ENCODE measurements at regions not wholly inside any gene's neighbourhood (a gene's known extent, or its start where the extent isn't known, plus 50 kb on each side); places are given as distances from the start of the nearest gene placed in this dataset.

GRCh38 chr16:87240211-87241136 lies 76.7 kb downstream of the C16orf95 start:
- no peak overlapping the region for H3K4me3 ChIP-seq (ENCODE audit: low read depth, low read length)
- TF ChIP-seq CTCF (IDR thresholded peaks at IDR 0.05; ENCODE audit: insufficient read depth, low read depth, low read length, missing control alignments), result no peak
- DNase-seq (ENCODE audit: low read depth), result no peak

DNA sequence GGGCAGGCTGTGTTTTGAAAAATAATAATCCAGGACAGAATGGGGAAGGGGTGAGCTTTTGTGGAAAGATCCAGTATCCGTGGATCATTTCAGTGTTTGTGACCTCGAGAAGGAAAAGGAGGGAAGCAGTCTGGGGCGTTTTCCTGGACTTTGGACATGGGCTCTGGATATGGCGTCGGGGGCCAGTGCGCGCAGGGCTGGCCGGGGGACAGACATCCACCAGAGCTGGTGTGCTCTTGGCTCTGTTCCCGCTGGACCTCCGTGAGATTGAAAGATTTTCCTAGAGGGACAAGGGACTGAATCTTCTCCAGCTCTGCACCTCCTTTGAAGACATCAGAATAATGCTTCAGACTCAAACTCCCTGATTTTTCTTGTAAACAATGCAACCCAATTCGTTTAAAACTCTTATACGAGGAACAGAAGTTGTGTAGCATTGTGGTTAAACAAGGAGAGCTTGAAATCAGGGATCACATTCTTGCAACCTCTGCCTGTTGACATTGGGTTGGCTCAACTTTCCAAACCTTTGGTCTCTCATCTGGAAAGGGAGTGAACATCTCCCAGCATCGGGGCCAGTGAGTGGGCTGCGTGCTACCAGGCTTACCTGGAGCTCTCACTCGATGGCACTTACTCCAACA lies 75.9 kb downstream of the C16orf95 start:
- no peak overlapping the region for H3K4me3 ChIP-seq (ENCODE audit: low read depth, low read length)
- DNase-seq (ENCODE audit: low read depth), result no peak
- no peak for TF ChIP-seq CTCF (IDR thresholded peaks at IDR 0.05; ENCODE audit: insufficient read depth, low read depth, low read length, missing control alignments)

- TF ChIP-seq CTCF (IDR thresholded peaks at IDR 0.05; ENCODE audit: insufficient read depth, low read depth, low read length, missing control alignments), result no peak
- no peak for DNase-seq (ENCODE audit: low read depth)
- H3K4me3 ChIP-seq (ENCODE audit: low read depth, low read length), result no peak overlapping the region
Measured at GRCh38 chr16:87243478-87243877, 73.7 kb downstream of the C16orf95 start.

DNA sequence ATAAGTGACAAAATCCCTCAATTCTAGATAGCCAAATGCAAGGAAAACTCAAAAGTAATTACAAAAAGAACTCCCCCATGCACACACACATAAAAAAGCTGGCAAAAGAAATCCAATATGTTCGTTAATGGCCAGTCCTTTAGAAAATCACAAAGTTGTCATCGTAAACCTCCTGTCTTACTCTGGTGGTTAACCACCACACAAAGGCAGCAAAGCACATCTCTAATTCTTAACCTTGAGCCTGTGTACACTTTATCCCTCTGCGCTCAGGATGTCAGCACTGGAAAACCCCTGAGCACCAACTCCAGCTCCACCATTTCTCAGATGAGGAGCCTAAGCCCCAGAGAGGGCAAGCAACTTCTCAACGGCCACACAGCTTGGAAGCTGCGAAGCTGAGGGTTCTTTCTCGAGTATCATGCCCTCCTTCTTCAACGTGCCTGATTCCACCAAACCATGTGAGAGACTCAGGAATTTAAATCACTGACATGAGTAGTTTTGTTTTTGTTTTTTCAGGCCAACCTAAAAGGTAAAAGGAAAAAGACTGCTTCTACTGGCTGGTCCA lies 72.5 kb downstream of the C16orf95 start:
- H3K4me3 ChIP-seq (ENCODE audit: low read depth, low read length), result no peak overlapping the region
- DNase-seq (ENCODE audit: low read depth), result no peak
- TF ChIP-seq CTCF (IDR thresholded peaks at IDR 0.05; ENCODE audit: insufficient read depth, low read depth, low read length, missing control alignments), result no peak

GRCh38 chr16:87245511-87245910 lies 71.7 kb downstream of the C16orf95 start:
- no peak overlapping the region for H3K4me3 ChIP-seq (ENCODE audit: low read depth, low read length)
- no peak for TF ChIP-seq CTCF (IDR thresholded peaks at IDR 0.05; ENCODE audit: insufficient read depth, low read depth, low read length, missing control alignments)
- no peak for DNase-seq (ENCODE audit: low read depth)

DNA sequence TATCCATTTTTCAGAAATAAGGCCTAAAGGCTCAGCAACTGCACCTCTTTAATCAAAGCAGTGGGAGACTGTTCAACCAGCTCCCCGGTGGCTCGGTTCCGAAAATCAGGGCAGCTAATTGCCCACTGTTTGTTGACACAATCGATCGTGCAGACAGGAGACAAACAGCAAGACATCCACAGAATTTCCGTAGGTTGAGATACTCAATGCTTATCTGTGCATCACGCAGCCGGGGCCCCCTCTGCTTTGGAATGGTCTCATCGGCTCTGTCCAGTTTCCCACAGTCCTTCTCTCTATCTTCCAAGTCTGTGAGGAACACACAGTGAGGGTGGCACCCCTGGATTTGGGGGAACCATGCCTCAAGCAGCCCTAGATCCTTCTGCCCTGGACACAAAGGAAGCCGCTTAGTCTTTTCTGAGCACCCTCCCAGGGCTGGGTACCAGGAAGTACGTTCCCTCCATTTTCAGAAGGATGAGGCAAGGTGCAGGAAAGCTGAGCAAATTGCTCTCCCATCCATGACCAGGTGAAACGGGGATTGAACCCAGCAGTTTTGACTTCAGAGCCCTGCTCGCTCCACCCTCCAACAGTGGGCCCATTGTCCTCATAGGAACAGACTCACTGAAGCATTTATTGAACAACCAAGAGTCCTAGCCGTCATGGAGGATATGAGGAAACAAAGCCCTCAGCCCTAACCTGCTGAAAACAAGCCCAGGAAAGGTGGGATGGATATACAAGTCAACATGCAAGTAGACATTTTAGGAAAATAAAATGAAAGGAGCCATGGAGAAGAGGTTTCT lies 70.7 kb downstream of the C16orf95 start:
- no peak for TF ChIP-seq CTCF (IDR thresholded peaks at IDR 0.05; ENCODE audit: insufficient read depth, low read depth, low read length, missing control alignments)
- H3K4me3 ChIP-seq (ENCODE audit: low read depth, low read length), result no peak overlapping the region
- DNase-seq (ENCODE audit: low read depth), result no peak

Data from GM12865 (cell line).